ENCODE measurements at regions not wholly inside any gene's neighbourhood (a gene's known extent, or its start where the extent isn't known, plus 50 kb on each side); places are given as distances from the start of the nearest gene placed in this dataset.

GRCh38 chr5:28737682-28738081 is 1699.3 kb upstream of the CDH9 start:
- Histone ChIP-seq H3K4me2 (ENCODE audit: insufficient read depth, insufficient read length, low read length) (no peak overlapping the region), H4K20me1 (ENCODE audit: control insufficient read depth, insufficient read depth, insufficient read length) (no peaks in the 10 kb centered on the region), H3K27ac (ENCODE audit: insufficient read length, low read depth, low read length) (no peak overlapping the region), H2BK20ac (ENCODE audit: low read depth, low read length, poor library complexity, severe bottlenecking) (no peak overlapping the region), H3K23ac (ENCODE audit: insufficient read length, low read depth, low read length) (no peak overlapping the region), H3K79me1 (ENCODE audit: insufficient read depth, low read depth, low read length, poor library complexity, severe bottlenecking) (no peaks in the 10 kb centered on the region), H2BK5ac (ENCODE audit: insufficient read length, low read length) (no peak overlapping the region), H3K14ac (ENCODE audit: insufficient read depth, low read length) (no peak overlapping the region), H2BK120ac (ENCODE audit: low read depth, low read length, poor library complexity, severe bottlenecking) (no peak overlapping the region), H3K4me1 (ENCODE audit: insufficient read depth, low read length) (no peaks in the 10 kb centered on the region), H3K4ac (ENCODE audit: low read depth, low read length) (no peak overlapping the region), H2BK12ac (ENCODE audit: insufficient read length, low read depth, low read length) (no peak overlapping the region), H3T11ph (ENCODE audit: low read length) (no peak overlapping the region), H3K23me2 (ENCODE audit: insufficient read length, low read depth, low read length, poor library complexity, severe bottlenecking) (no peaks in the 10 kb centered on the region), H3K18ac (ENCODE audit: insufficient read length, low read depth, low read length) (no peak overlapping the region), H2AFZ (ENCODE audit: low read length) (no peak overlapping the region), H3K27me3 (ENCODE audit: insufficient read depth, low read length) (no peaks in the 10 kb centered on the region), H3K79me2 (ENCODE audit: insufficient read depth, low read length) (no peaks in the 10 kb centered on the region), H4K8ac (replicated peaks; ENCODE audit: insufficient read length, low read depth, low read length) (no peak overlapping the region), H3K9ac (ENCODE audit: extremely low read depth, insufficient read length, low read length) (no peak overlapping the region), H3K56ac (ENCODE audit: insufficient read length, low read depth, low read length) (no peak overlapping the region), H4K5ac (ENCODE audit: insufficient read length, low read depth, low read length) (no peak overlapping the region), H4K91ac (ENCODE audit: insufficient read length, low read depth, low read length) (no peak overlapping the region), H3K9me3 (ENCODE audit: control insufficient read depth, low read depth, low read length) (no peaks in the 10 kb centered on the region), H2AK5ac (ENCODE audit: insufficient read length, low read length) (no peak overlapping the region), H2BK15ac (ENCODE audit: low read depth, low read length) (no peak overlapping the region)
- TF ChIP-seq, protein P1, sequence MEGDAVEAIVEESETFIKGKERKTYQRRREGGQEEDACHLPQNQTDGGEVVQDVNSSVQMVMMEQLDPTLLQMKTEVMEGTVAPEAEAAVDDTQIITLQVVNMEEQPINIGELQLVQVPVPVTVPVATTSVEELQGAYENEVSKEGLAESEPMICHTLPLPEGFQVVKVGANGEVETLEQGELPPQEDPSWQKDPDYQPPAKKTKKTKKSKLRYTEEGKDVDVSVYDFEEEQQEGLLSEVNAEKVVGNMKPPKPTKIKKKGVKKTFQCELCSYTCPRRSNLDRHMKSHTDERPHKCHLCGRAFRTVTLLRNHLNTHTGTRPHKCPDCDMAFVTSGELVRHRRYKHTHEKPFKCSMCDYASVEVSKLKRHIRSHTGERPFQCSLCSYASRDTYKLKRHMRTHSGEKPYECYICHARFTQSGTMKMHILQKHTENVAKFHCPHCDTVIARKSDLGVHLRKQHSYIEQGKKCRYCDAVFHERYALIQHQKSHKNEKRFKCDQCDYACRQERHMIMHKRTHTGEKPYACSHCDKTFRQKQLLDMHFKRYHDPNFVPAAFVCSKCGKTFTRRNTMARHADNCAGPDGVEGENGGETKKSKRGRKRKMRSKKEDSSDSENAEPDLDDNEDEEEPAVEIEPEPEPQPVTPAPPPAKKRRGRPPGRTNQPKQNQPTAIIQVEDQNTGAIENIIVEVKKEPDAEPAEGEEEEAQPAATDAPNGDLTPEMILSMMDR (conservative IDR thresholded peaks at IDR 0.05): no peak
- Mint-ChIP-seq H3K27me3 (ENCODE audit: low read depth) (no peaks in the 10 kb centered on the region), H3K36me3 (ENCODE audit: insufficient read depth in 1 of 3, low read depth in 3 of 3) (no peaks in the 10 kb centered on the region), H3K9me3 (no peaks in the 10 kb centered on the region; a peak in 1 of 5 replicates), H3K4me1 (peaks cover 0 to 5% of the 10 kb centered on the region in 2 experiments; a peak in 1 of 4 replicates), H3K27ac (no peak overlapping the region), H3K4me3 (no peak overlapping the region)
- WGBS (ENCODE audit: extremely low coverage, insufficient read length, low lambda C conversion rate): no CpG with 5 or more reads among the region's 2 CpGs
- no peak for DNase-seq

All from H9 (cell line).